AG04450 (cell line): ENCODE measurements at regions not wholly inside any gene's neighbourhood (a gene's known extent, or its start where the extent isn't known, plus 50 kb on each side); places are given as distances from the start of the nearest gene placed in this dataset.

Experiments
- CTCF ChIA-PET: fragments of 300-600, 350-600 bp; formaldehyde crosslinking; extraction: SDS; loops from one replicate; lab custom pipeline; 2022; ENCODE audit warnings: antibody characterized with exemption, inconsistent platforms; lab: Charles Lee
- POLR2A ChIA-PET: fragments of 350-600 bp; formaldehyde crosslinking; extraction: SDS; loops from one replicate; lab custom pipeline; 2021; ENCODE audit warnings: antibody characterized with exemption, inconsistent platforms; lab: Yijun Ruan, JAX
- DNase-seq: peaks from one replicate; pipeline ENCODE4 v3.0.0-alpha.2; 2011; ENCODE audit warnings: low read depth, low spot score
- H3K27ac ChIP-seq: one replicate; pipeline ENCODE4 v1.5.1; 2012; ENCODE audit warnings: low read depth, low read length, control low read depth
- H3K27me3 ChIP-seq: one replicate; pipeline ENCODE4 v1.6.0; 2012; ENCODE audit warnings: low read length; ENCODE audit not compliant: control insufficient read depth, insufficient read depth
- H3K4me3 ChIP-seq: 2 replicates; pipeline ENCODE4 v1.5.1; 2011; ENCODE audit warnings: mild to moderate bottlenecking, low read depth, low read length, control low read depth
- H3K9me3 ChIP-seq: 2 replicates; pipeline ENCODE4 v1.5.1; 2012; ENCODE audit warnings: low read length; ENCODE audit not compliant: control insufficient read depth, insufficient read depth
- TF ChIP-seq, protein P1 (sequence below): IDR thresholded peaks from 2 replicates; pipeline ENCODE4 v1.5.1; 2011; ENCODE audit warnings: low read depth, low read length, control low read depth, inconsistent platforms

DNA sequence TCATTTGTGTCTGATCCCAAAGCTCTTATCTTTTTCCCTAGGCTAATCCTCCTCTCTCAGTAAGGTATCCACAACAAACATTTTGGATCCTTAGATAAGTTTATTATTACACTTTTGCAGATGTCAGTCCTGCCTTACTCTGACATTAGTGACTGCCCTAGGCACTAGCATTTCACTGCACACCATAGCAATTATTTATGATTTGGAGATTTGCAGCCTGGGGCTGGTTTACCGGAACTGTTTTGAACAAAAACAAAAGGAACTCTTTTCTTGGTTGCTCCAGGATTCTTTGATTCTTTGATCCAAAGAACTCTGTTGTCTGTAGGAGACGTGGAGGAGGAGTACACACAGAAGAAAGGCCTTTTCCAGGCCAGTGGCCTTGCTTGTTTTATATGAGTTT lies 80.4 kb downstream of the EDNRB start:
- CTCF ChIA-PET: no interaction called here
- DNase-seq: no peak
- Histone ChIP-seq H3K9me3 (no peaks in the 10 kb centered on the region), H3K27me3 (no peaks in the 10 kb centered on the region), H3K27ac (no peak overlapping the region), H3K4me3 (no peak overlapping the region)
- TF ChIP-seq, protein P1, sequence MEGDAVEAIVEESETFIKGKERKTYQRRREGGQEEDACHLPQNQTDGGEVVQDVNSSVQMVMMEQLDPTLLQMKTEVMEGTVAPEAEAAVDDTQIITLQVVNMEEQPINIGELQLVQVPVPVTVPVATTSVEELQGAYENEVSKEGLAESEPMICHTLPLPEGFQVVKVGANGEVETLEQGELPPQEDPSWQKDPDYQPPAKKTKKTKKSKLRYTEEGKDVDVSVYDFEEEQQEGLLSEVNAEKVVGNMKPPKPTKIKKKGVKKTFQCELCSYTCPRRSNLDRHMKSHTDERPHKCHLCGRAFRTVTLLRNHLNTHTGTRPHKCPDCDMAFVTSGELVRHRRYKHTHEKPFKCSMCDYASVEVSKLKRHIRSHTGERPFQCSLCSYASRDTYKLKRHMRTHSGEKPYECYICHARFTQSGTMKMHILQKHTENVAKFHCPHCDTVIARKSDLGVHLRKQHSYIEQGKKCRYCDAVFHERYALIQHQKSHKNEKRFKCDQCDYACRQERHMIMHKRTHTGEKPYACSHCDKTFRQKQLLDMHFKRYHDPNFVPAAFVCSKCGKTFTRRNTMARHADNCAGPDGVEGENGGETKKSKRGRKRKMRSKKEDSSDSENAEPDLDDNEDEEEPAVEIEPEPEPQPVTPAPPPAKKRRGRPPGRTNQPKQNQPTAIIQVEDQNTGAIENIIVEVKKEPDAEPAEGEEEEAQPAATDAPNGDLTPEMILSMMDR: no peak
- POLR2A ChIA-PET: no interaction called here

DNA sequence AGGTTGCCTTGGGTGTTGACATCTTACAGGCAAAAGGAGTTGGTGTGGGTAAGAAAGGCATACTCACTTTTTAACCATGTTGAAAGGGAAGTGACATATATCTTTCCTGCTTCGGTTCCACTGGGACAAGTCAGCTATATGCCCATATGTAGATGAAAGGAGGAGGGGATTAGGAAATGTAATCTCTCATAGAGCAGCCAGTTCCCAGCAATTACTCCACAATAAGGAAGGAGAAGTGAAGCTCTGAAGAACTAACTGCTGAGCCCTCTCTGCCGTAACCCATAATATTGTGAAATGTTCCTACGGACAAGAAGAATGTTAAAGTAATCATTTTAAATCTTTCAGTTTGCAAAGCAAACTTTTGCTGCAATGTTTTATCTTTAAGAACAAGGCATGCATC lies 82.2 kb downstream of the EDNRB start:
- Histone ChIP-seq H3K27me3 (no peaks in the 10 kb centered on the region), H3K9me3 (no peaks in the 10 kb centered on the region), H3K27ac (no peak overlapping the region), H3K4me3 (no peak overlapping the region)
- DNase-seq: no peak
- TF ChIP-seq, protein P1: no peak
- ChIA-PET POLR2A (no interaction called here), CTCF (interaction anchor here (1.0 to 2.0 kb wide), 2 partner anchors 25 to 284 kb away, joined by 3 to 5 read pairs; no protein-coding TSS in a partner anchor)

DNA sequence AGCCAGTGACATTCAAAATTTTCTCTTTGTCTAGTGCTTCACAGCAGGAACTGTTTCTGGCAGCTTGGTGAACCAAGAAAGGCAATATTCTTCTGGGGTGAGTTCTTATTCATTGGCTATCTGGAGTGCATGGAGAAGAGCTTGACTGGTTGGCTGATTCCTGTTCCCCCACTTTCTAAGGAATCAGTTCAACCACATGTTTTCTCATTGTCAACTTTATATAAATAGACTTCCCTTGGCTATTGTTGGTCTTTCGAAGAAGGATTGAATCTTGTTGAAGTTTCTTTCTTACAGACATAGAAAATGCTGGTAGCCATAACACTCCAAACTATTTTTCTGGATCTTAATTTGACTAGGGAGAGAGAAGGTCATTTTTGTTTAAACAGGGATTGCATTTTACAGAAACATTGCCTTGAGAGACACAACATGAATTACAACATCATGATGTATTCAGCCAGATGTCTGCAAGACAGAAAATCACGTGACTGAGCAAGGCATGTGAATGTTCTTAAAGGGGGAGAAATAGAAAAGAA lies 85.2 kb downstream of the EDNRB start:
- DNase-seq: peak; percentile 84
- Histone ChIP-seq H3K4me3 (no peak overlapping the region), H3K27ac (no peak overlapping the region), H3K27me3 (no peaks in the 10 kb centered on the region), H3K9me3 (no peaks in the 10 kb centered on the region)
- TF ChIP-seq, protein P1: no peak
- ChIA-PET POLR2A (no interaction called here), CTCF (interaction anchor here (2.0 kb wide), 1 partner anchor 23 kb away, joined by 5 read pairs; no protein-coding TSS in a partner anchor)

DNA sequence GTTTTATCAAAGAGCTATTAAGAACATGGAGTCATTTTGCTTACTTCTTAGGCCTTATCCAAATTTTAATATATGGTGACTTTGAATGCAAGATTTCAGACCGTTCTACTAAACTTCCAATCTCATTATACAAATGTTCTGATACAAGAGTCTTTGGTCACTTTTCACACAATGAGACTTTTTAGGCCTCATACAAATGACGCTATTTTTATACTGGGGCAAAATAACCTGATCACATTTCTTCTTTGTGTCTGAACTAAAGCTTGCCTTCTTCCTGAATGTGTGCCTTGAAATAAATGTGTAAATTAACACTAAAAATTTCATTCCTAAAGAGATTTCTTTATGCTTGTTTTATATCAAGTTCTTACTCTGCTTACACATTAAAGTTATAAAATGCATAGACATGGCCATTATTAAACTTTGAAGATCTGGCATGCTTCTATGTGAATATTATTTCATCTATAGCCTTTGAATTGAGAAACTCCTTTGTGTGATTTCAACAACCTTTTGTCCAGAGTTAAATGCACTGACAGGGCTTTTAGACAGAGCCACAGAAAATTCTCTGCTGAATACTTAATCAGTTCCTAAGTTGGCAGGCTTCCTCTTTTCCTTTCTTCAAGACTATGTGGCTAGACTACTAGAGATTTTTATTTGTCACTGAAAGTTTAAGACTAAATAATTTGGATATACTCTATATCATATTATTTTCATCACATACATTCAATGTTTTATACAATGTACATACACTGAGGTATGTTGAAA lies 86.1 kb downstream of the EDNRB start:
- H3K27ac ChIP-seq: no peak overlapping the region
- TF ChIP-seq, protein P1: no peak
- no peak for DNase-seq
- CTCF ChIA-PET: interaction anchor here (1.4 to 2.0 kb wide), 2 partner anchors 22 to 289 kb away, joined by 4 to 5 read pairs; no protein-coding TSS in a partner anchor
- POLR2A ChIA-PET: no interaction called here
- H3K9me3 ChIP-seq: no peaks in the 10 kb centered on the region
- H3K27me3 ChIP-seq: no peaks in the 10 kb centered on the region
- no peak overlapping the region for H3K4me3 ChIP-seq

DNA sequence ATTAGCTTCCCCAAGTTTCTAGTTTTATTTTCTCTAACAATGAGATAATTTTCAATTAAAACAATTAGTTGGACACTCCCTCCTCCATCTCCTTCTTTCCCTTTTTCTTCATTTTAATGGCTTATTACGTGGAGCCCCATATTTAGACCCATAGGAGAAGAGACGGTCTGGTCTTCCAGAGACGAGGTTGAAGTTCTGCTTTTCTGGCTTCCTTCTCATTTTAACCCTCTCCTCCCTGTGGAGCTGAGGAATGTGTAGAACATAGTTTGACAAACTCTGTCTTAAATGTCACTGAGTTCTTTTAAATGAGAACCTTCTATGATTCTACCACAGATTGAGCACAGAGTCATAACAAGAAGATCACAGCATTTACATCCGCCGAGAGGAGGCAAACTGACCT lies 86.8 kb downstream of the EDNRB start:
- Histone ChIP-seq H3K9me3 (no peaks in the 10 kb centered on the region), H3K27ac (no peak overlapping the region), H3K4me3 (no peak overlapping the region), H3K27me3 (no peaks in the 10 kb centered on the region)
- ChIA-PET CTCF (interaction anchor here (1.4 to 2.0 kb wide), 2 partner anchors 21 to 289 kb away, joined by 4 to 5 read pairs; no protein-coding TSS in a partner anchor), POLR2A (no interaction called here)
- no peak for DNase-seq
- TF ChIP-seq, protein P1: no peak
